ENCODE measurements at regions not wholly inside any gene's neighbourhood (a gene's known extent, or its start where the extent isn't known, plus 50 kb on each side); places are given as distances from the start of the nearest gene placed in this dataset.

GRCh38 chr7:114100810-114101209 lies 182.0 kb upstream of the PPP1R3A start:
- TF ChIP-seq CTCF (IDR thresholded peaks at IDR 0.05; ENCODE audit: unreplicated experiment), result no peak
- H3K36me3 Mint-ChIP-seq (ENCODE audit: insufficient read depth, unreplicated experiment), result no peaks in the 10 kb centered on the region
- no peak for DNase-seq
- CTCF ChIA-PET, result no interaction called here
- H3K4me1 Mint-ChIP-seq (ENCODE audit: low read depth, unreplicated experiment), result no peaks in the 10 kb centered on the region
- H3K27ac Mint-ChIP-seq (ENCODE audit: unreplicated experiment), result no peak overlapping the region
- H3K4me3 Mint-ChIP-seq (ENCODE audit: low read depth, unreplicated experiment), result no peak overlapping the region
- intact Hi-C loops (cut with micrococcal nuclease; ENCODE audit: unreplicated experiment), result no loop called here
- peaks cover 8% of the 10 kb centered on the region for H3K9me3 Mint-ChIP-seq (ENCODE audit: low read depth, unreplicated experiment)
- H3K27me3 Mint-ChIP-seq (ENCODE audit: unreplicated experiment), result no peaks in the 10 kb centered on the region
- no TSS peak for BruUV-seq (replicated peaks)

- intact Hi-C loops (cut with micrococcal nuclease; ENCODE audit: unreplicated experiment), result loop anchor here (5.0 kb wide), 1 partner anchor 133 kb away; no protein-coding TSS in a partner anchor
- BruUV-seq (replicated peaks), result no TSS peak
- DNase-seq, result no peak
- H3K27me3 Mint-ChIP-seq (ENCODE audit: unreplicated experiment), result no peaks in the 10 kb centered on the region
- H3K27ac Mint-ChIP-seq (ENCODE audit: unreplicated experiment), result no peak overlapping the region
- CTCF ChIA-PET, result no interaction called here
- H3K36me3 Mint-ChIP-seq (ENCODE audit: insufficient read depth, unreplicated experiment), result no peaks in the 10 kb centered on the region
- H3K9me3 Mint-ChIP-seq (ENCODE audit: low read depth, unreplicated experiment), result peaks cover 8% of the 10 kb centered on the region
- H3K4me1 Mint-ChIP-seq (ENCODE audit: low read depth, unreplicated experiment), result no peaks in the 10 kb centered on the region
- no peak overlapping the region for H3K4me3 Mint-ChIP-seq (ENCODE audit: low read depth, unreplicated experiment)
- TF ChIP-seq CTCF (IDR thresholded peaks at IDR 0.05; ENCODE audit: unreplicated experiment), result no peak
Measured at GRCh38 chr7:114099337-114099736, 180.5 kb upstream of the PPP1R3A start.

- intact Hi-C loops (cut with micrococcal nuclease; ENCODE audit: unreplicated experiment), result loop anchor here (5.0 kb wide), 1 partner anchor 136 kb away; no protein-coding TSS in a partner anchor
- Mint-ChIP-seq H3K4me3 (ENCODE audit: low read depth, unreplicated experiment) (no peak overlapping the region), H3K9me3 (ENCODE audit: low read depth, unreplicated experiment) (peaks cover 8% of the 10 kb centered on the region), H3K27ac (ENCODE audit: unreplicated experiment) (no peak overlapping the region), H3K4me1 (ENCODE audit: low read depth, unreplicated experiment) (no peaks in the 10 kb centered on the region), H3K36me3 (ENCODE audit: insufficient read depth, unreplicated experiment) (no peaks in the 10 kb centered on the region), H3K27me3 (ENCODE audit: unreplicated experiment) (no peaks in the 10 kb centered on the region)
- CTCF ChIA-PET, result no interaction called here
- no peak for TF ChIP-seq CTCF (IDR thresholded peaks at IDR 0.05; ENCODE audit: unreplicated experiment)
- DNase-seq, result no peak
- no TSS peak for BruUV-seq (replicated peaks)
Measured at GRCh38 chr7:114095885-114096284, 177.1 kb upstream of the PPP1R3A start.

- intact Hi-C loops (cut with micrococcal nuclease; ENCODE audit: unreplicated experiment), result loop anchor here (10.0 kb wide), 1 partner anchor 236 kb away; no protein-coding TSS in a partner anchor
- Mint-ChIP-seq H3K4me3 (ENCODE audit: low read depth, unreplicated experiment) (peak overlapping the region; percentile 10), H3K9me3 (ENCODE audit: low read depth, unreplicated experiment) (no peaks in the 10 kb centered on the region), H3K36me3 (ENCODE audit: insufficient read depth, unreplicated experiment) (peaks cover 31% of the 10 kb centered on the region), H3K27ac (ENCODE audit: unreplicated experiment) (peak overlapping the region; percentile 39), H3K4me1 (ENCODE audit: low read depth, unreplicated experiment) (peaks cover 17% of the 10 kb centered on the region), H3K27me3 (ENCODE audit: unreplicated experiment) (no peaks in the 10 kb centered on the region)
- DNase-seq, result no peak
- CTCF ChIA-PET, result interaction anchor here (0.6 to 0.8 kb wide), 2 partner anchors 327 to 1412 kb away, joined by 3 to 5 read pairs; no protein-coding TSS in a partner anchor
- no peak for TF ChIP-seq CTCF (IDR thresholded peaks at IDR 0.05; ENCODE audit: unreplicated experiment)
- TSS peak; percentile 16 for BruUV-seq (replicated peaks)
Measured at GRCh38 chr7:114088470-114088940, 169.7 kb upstream of the PPP1R3A start.

All from Calu3 (cell line).